Duodenal mucosa (tissue), 2 donors: ENCODE measurements at regions not wholly inside any gene's neighbourhood (a gene's known extent, or its start where the extent isn't known, plus 50 kb on each side); places are given as distances from the start of the nearest gene placed in this dataset.

Experiments
- H3K27ac ChIP-seq: one replicate; pipeline ENCODE4 v1.7.0; 2013; ENCODE audit warnings: low read depth, low read length
- H3K27me3 ChIP-seq, 2 donors: one replicate each; pipeline ENCODE4 v1.7.0; 2013; ENCODE audit warnings: low read length in 2 of 2, control low read depth in 1 of 2; ENCODE audit not compliant: insufficient read depth in 2 of 2, control insufficient read depth in 1 of 2
- H3K36me3 ChIP-seq, 2 donors: one replicate each; pipeline ENCODE4 v1.7.0; 2013; ENCODE audit warnings: low read length in 2 of 2, control low read depth in 1 of 2; ENCODE audit not compliant: insufficient read depth in 2 of 2, control insufficient read depth in 1 of 2
- H3K4me1 ChIP-seq, 2 donors: one replicate each; pipeline ENCODE4 v1.7.0; 2013; ENCODE audit warnings: low read length in 2 of 2, control low read depth in 1 of 2; ENCODE audit not compliant: insufficient read depth in 2 of 2, control insufficient read depth in 1 of 2
- H3K4me3 ChIP-seq, 2 donors: one replicate each; pipeline ENCODE4 v1.7.0; 2013; ENCODE audit warnings: low read length in 2 of 2, low read depth in 1 of 2
- H3K9ac ChIP-seq, 2 donors: one replicate each; pipeline ENCODE4 v1.7.0; 2013; ENCODE audit warnings: low read length in 2 of 2, low read depth in 1 of 2
- H3K9me3 ChIP-seq, 2 donors: one replicate each; pipeline ENCODE4 v1.7.0; 2013; ENCODE audit warnings: low read length in 2 of 2, control low read depth in 1 of 2; ENCODE audit not compliant: control insufficient read depth in 1 of 2

- Histone ChIP-seq H3K9ac (no peak overlapping the region), H3K27me3 (no peaks in the 10 kb centered on the region), H3K27ac (no peak overlapping the region), H3K4me3 (peak overlapping the region in 1 of 2 donors; percentile 19), H3K9me3 (no peaks in the 10 kb centered on the region), H3K36me3 (no peaks in the 10 kb centered on the region), H3K4me1 (peaks cover 24 to 58% of the 10 kb centered on the region in 2 donors)
Measured at GRCh38 chr10:4062072-4062471, 277.1 kb upstream of the KLF6 start.

GRCh38 chr10:4061441-4061951, 276.5 kb upstream of the KLF6 start:
- peaks cover 18 to 52% of the 10 kb centered on the region in 2 donors for H3K4me1 ChIP-seq
- no peaks in the 10 kb centered on the region for H3K9me3 ChIP-seq
- H3K27ac ChIP-seq: no peak overlapping the region
- H3K27me3 ChIP-seq: no peaks in the 10 kb centered on the region
- peak overlapping the region in 1 of 2 donors; percentile 19 for H3K4me3 ChIP-seq
- no peaks in the 10 kb centered on the region for H3K36me3 ChIP-seq
- no peak overlapping the region for H3K9ac ChIP-seq

DNA sequence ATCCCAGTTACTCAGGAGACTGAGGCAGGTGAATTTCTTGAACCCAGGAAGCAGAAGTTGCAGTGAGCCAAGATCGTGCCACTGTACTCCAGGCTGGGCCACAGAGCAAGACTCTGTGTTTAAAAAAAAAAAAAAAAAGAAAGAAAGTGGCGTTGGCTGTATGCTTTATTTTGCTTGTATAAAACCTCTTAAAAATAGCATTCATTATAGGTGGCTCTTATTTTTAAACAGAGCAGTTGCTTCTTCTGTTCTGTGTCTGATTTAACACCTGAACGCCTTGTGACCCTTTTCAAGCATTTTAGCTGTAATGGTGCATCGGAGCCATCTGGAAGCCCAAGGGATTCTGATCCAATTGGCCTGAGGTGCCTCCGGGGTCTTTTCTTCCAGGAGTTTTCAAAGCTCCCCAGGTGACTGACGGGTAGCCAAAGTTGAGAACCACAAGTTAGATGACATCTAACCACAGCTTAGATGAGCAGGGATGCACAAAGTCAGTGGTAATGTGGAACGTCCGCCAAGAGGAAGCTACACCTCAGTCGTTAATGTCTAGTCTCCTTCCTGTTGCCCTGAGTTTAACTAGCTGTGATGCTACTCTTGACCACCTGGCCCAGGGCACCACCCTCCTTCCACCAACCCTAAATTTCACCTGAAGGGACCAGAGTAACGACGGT, 274.6 kb upstream of the KLF6 start:
- peaks cover 18 to 51% of the 10 kb centered on the region in 2 donors for H3K4me1 ChIP-seq
- no peaks in the 10 kb centered on the region for H3K9me3 ChIP-seq
- no peak overlapping the region for H3K4me3 ChIP-seq
- H3K27ac ChIP-seq: no peak overlapping the region
- no peak overlapping the region for H3K9ac ChIP-seq
- H3K36me3 ChIP-seq: no peaks in the 10 kb centered on the region
- H3K27me3 ChIP-seq: no peaks in the 10 kb centered on the region

GRCh38 chr10:4058514-4059029, 273.6 kb upstream of the KLF6 start:
- Histone ChIP-seq H3K9me3 (no peaks in the 10 kb centered on the region), H3K27ac (no peak overlapping the region), H3K27me3 (no peaks in the 10 kb centered on the region), H3K4me1 (peaks cover 18 to 51% of the 10 kb centered on the region in 2 donors), H3K36me3 (no peaks in the 10 kb centered on the region), H3K9ac (no peak overlapping the region), H3K4me3 (peak overlapping the region; percentile 24 to 57)

- Histone ChIP-seq H3K4me3 (peak overlapping the region; percentile 24 to 57), H3K27ac (no peak overlapping the region)
Measured at GRCh38 chr10:4057725-4058513, 272.9 kb upstream of the KLF6 start.

DNA sequence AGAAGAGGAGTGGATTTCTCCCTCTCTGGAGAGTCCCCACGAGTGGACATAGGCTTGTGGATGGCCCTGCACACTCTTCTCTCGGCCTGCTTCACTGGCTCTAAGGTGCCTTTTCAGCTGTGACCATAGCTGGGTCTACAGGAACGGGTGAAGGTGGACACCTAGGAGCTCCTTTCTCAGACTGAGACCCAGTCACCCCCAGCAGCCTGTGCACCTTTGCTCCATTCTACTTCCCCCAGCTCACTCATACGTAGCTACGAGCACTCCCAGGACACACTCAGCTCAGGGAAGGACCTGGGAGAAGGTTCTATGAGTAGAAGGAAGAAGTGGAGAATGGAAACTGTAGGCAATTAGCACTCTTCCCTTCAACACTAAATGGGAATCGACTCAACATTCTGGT, 272.0 kb upstream of the KLF6 start:
- no peak overlapping the region for H3K4me3 ChIP-seq
- no peak overlapping the region for H3K27ac ChIP-seq
- no peaks in the 10 kb centered on the region for H3K36me3 ChIP-seq
- peaks cover 16 to 37% of the 10 kb centered on the region in 2 donors for H3K4me1 ChIP-seq
- no peaks in the 10 kb centered on the region for H3K27me3 ChIP-seq
- no peak overlapping the region for H3K9ac ChIP-seq
- no peaks in the 10 kb centered on the region for H3K9me3 ChIP-seq

More at GRCh38 chr10:4057725-4058513, 272.9 kb upstream of the KLF6 start:
- H3K9ac ChIP-seq: no peak overlapping the region
- H3K36me3 ChIP-seq: no peaks in the 10 kb centered on the region
- H3K4me1 ChIP-seq: peaks cover 18 to 46% of the 10 kb centered on the region in 2 donors
- no peaks in the 10 kb centered on the region for H3K9me3 ChIP-seq
- no peaks in the 10 kb centered on the region for H3K27me3 ChIP-seq

DNA sequence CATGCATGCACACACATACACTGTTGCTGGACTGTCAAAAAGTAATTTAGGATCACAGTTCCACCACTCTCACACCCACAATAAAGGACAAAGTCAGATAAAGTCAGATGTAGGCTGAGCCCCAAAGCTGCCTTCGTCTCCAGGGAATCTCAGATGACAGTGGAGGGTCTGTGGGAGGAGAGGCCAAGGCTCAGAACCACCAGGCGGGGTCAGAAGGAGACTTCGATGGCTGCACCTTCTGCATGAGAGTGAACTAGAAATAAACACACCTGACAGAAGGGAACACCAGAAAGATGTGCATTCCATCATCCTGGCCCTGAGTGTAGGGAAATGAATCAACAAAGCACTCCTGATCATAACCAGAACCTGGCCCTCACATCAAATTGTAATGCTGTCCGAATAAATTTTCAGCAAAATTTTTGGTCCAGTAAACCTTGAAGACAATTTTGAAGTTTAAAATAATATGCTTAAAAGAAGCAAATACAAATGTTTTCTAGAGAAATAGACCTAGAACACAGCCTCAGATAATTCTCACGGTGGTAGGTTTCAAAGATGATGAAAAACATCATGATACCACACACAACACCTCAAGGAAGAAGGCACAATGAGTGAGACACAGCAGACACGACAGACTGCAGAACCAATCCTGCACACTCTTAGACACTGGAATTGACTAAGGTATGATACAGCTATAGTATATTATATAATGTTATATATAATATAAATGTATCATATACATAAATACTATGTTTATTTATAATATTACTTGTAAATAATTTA, 269.8 kb upstream of the KLF6 start:
- no peaks in the 10 kb centered on the region for H3K27me3 ChIP-seq
- no peaks in the 10 kb centered on the region for H3K9me3 ChIP-seq
- H3K27ac ChIP-seq: no peak overlapping the region
- H3K4me1 ChIP-seq: peaks cover 16 to 26% of the 10 kb centered on the region in 2 donors
- no peak overlapping the region for H3K9ac ChIP-seq
- H3K4me3 ChIP-seq: no peak overlapping the region
- H3K36me3 ChIP-seq: no peaks in the 10 kb centered on the region

DNA sequence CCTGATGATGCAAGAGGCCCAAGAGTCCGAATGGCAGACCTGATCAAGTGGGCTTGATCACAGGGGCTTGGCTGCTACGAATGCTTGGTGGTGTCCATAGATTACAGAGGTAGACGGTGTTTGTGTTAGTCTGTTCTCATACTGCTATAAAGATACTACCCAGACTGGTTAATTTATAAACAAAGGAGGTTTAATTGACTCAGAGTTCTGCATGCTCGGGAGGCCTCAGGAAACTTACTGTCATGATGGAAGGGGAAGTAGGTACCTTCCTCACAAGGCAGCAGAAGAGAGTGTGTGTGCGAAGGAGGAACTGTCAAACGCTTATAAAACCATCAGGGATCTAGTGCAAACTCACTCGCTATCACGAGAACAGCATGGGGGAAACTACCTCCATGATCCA, 268.9 kb upstream of the KLF6 start:
- H3K36me3 ChIP-seq: no peaks in the 10 kb centered on the region
- H3K9ac ChIP-seq: no peak overlapping the region
- no peaks in the 10 kb centered on the region for H3K27me3 ChIP-seq
- H3K4me1 ChIP-seq: peaks cover 16 to 19% of the 10 kb centered on the region in 2 donors
- H3K27ac ChIP-seq: no peak overlapping the region
- no peaks in the 10 kb centered on the region for H3K9me3 ChIP-seq
- H3K4me3 ChIP-seq: no peak overlapping the region

DNA sequence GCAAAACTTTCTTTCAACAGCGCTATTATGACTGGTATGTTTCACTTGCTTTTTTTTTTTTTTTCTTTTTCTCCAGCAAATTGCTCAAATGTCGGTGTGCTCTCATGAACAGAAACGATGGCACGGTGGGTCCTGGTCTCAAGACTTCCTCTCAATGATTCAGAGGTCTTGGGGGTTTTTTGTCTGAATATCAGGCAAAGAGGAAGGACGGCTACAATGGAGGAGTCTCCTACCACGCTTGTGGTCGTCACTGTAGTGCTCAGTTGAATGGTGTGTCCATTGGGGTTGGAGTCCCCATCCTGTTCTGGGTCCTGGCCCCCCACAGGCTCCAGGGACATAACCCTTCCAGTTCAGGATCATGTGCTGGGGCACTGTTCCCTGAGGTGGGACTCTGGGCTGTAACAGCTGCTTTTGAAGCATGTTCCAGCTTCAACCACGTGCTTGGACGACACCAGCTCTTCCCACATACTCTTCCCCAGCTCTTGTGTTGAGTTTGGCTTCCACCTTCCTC, 266.7 kb upstream of the KLF6 start:
- no peak overlapping the region for H3K27ac ChIP-seq

More for the DNA sequence above, 266.7 kb upstream of the KLF6 start:
- peak overlapping the region in 1 of 2 donors; percentile 27 for H3K9ac ChIP-seq
- H3K27me3 ChIP-seq: no peaks in the 10 kb centered on the region
- H3K4me1 ChIP-seq: peaks cover 7 to 10% of the 10 kb centered on the region in 2 donors
- H3K9me3 ChIP-seq: no peaks in the 10 kb centered on the region
- H3K4me3 ChIP-seq: peak overlapping the region; percentile 18 to 44
- H3K36me3 ChIP-seq: no peaks in the 10 kb centered on the region
